Ecto neural progenitor cell (in vitro differentiated cells): ENCODE measurements at regions not wholly inside any gene's neighbourhood (a gene's known extent, or its start where the extent isn't known, plus 50 kb on each side); places are given as distances from the start of the nearest gene placed in this dataset.

Experiments used
- DNase-seq: peaks from one replicate; pipeline ENCODE4 v3.0.0-alpha.2; 2018; ENCODE audit warnings: low spot score

DNA sequence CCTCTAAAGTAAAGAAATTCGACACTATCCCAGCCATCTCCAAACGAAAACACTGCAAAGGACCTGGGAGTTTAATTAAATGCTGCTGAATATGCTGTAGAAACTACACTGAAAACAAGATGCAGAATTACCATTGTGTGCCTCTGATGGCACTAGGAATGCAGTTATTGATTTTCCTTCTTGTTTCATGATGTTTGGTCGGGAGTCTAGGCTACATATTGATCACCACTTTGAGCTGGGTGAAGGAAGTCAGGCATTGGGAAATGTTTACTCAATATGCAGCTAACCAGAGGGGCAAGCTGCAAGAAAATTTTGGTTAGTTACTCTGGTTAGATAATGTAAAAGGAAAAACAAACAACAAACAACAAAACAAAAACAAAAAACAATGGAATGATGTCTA is 650.7 kb upstream of the GALNTL6 start:
- DNase-seq: no peak

DNA sequence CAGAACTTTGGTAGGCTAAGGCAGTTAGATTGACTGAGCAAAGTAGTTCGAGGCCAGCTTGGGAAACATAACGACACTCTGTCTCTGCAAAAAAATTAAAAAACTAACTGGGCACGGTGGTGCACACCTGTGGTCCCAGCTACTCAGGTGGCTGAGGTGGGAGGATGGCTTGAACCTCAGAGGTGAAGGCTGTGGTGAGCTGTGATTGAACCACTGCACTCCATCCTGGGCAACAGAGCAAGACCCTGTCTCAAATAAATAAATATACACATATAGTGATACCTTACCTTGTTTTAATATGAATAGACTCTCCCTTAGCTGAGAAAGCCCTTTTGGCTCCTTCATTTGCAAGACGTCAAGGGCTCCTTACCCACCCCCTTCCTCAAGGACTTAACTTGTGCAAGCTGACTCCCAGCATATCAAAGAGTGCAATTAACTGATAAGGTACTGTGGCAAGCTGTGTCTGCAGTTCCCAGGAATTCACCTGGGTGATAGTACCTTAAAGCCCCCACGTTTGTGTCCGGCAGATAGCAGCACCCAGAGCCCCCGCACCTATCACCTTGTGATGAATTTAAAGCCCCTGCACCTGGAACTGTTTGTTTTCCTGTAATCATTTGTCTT is 655.6 kb upstream of the GALNTL6 start:
- DNase-seq: no peak

GRCh38 chr4:171142639-171143038 is 670.6 kb upstream of the GALNTL6 start:
- no peak for DNase-seq

- DNase-seq: no peak
These were observed 671.2 kb upstream of the GALNTL6 start for GRCh38 chr4:171142045-171142444.

DNA sequence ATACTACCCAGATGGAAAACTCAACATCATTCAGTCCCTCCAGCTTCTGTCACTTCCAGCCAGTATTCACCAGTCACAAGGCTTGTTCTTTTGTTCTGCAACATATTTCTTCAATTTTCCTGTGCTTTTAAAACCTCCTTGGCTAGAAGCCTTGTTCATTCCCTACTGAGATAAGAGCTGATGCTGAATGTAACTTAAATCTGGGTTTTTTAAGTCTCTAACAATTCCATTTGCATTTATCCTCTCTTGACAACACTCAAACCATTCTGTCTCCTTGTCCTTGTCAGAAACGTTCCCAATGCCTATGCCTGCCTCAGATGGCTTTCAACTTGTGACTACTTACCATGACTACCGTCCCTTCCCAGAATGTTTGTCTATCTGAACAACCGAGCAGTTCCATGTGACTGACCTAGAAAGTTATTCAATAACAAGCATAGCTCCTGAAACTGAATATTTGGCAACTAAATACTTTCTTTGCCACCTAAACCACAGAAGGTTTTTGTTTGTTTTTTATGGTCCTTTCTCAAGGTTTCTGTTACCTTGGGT is 682.9 kb upstream of the GALNTL6 start:
- DNase-seq: no peak

DNA sequence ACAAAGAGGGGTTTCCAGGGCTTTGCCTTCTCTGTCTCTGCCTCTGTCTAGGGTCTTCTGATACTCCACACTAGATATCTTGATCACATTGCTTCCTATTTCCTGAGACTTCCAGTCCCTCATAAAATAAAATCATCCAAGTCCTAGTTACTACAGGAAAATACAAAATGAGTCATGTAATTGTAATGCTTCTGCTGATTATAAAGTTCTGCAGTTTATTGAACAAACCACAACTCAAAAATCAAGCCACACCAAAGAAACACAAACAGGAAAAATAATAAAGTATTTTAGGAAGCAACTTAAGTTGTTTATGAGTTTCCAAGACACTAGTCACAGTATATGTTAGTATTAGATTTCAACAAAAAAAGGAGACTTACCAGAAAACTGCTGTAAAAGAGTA is 695.1 kb upstream of the GALNTL6 start:
- DNase-seq: no peak

DNA sequence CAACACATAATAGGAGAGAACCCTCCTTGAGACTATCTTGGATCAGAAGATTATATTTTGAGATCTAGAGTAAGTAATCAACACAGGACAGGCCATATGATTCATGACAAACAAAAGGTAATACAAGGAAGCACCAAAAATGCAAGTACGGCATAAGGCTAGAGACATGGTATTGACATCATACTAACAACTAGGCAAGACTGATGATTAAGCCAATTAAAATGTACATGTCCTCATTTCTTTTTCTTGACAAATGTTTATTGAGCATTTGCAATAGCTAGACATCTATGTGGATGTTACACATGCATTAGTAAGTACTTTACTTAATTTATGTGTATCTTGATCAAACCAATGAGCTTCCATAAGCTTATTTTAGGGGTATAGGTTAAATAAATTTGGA is 695.7 kb upstream of the GALNTL6 start:
- DNase-seq: no peak

DNA sequence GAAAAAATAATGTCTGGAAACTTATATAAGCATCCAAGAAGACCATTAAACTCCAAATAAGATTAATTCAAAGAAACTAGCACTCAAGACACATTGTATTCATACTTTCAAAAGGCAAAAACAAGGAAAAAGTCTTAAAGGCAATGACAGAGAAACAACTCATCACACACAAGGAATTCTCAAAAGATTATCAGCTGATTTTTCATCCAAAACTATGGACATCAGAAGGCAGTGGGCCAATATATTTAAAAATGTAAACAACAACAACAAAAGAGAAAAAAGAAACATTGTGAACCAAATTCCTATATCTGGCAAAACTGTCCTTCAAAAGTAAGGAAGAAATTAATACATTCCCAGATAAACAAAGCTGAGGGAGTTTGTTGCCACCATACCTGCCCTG is 711.4 kb upstream of the GALNTL6 start:
- no peak for DNase-seq

DNA sequence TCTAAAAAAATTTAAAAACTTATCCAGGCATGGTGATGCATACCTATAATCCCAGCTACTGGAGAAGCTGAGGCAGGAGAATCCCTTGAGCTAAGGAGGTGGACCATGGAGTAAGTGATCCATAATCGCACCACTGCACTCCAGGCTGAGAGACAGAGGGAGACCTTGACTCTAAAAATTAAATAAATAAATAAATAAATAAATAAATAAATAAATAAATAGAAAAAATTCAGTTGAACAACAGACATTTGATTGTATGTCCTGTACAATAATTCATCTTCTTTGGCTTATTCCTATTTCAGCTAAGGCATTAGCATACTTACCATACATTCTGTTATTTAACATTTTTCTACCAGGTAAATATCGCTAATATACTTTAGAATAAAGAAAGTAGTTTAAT is 726.1 kb upstream of the GALNTL6 start:
- no peak for DNase-seq

DNA sequence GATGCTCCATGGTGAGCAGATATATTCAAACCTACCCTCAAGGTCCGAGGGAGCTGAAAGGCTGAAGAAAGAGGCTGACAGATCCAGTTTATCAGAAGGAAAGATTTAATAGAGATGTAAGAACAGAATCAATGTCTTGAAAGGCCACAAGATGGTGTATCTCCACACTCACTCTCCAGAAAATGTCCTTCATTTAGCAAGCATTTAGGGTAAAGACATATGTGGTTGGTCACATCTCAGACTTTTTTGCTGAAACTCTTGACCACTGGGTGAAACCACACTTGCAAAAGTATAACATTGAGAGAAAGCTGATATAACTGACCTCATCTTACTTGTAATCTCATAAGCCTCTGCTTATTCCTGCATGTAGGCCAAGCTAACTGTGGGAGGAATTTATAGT is 745.8 kb upstream of the GALNTL6 start:
- DNase-seq: no peak

DNA sequence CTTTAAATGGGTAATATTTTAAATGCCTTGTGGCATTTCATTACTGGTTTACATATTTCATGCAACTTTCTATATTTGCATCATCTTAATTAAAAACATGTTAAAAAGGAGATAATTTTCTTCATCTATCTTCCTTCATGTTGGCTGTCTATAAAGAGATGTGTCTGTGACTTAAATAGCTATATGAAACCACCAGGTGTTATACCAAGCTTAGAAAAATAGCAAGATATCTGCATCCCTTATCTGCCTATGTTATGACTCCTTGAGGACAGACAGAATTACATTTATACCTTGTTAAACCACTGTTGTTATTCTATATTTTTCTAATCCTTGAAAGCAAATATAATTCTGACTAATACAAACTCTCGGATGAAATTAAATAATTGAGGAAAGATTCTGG is 763.8 kb upstream of the GALNTL6 start:
- DNase-seq: no peak

GRCh38 chr4:171042989-171043524 is 770.1 kb upstream of the GALNTL6 start:
- no peak for DNase-seq

DNA sequence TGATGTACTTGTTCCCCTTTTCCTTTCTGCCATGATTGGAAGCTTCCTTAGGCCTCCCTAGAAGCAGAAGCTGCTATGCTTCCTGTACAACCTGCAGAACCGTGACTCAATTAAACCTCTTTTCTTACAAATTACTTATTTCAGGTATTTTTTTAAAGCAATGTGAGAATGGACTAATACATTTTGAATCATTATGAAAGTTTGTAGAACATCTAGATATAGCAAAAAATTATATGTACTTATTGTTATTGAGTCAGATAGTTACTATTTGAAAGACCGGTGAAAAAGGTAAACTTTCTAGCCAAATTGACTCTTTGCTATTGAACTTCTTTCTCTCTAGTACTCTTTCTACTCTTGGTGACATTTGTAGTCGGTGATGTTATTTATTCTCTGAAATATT is 777.3 kb upstream of the GALNTL6 start:
- DNase-seq: no peak

- no peak for DNase-seq
These were observed 781.9 kb upstream of the GALNTL6 start for GRCh38 chr4:171031338-171031737.

DNA sequence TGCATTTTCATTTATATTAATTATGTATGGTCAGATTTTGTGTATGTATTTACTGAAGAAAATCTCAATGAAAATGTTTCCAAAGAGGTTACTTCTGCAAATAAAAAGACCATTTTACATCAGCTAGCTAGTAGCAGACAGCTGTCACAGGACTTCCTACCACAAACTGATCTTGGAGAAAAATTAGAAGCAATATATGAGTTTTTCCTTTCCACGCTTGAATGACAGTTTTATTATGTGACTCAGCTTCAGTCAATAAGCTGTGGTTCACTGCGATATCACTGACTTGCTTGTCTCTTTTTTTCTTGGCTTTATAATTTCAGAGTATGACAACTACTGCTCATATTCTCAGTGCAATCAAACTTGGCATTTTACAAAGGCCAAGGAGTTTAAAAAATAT is 787.4 kb upstream of the GALNTL6 start:
- DNase-seq: no peak

- DNase-seq: no peak
These were observed 787.9 kb upstream of the GALNTL6 start for GRCh38 chr4:171025343-171025742.

DNA sequence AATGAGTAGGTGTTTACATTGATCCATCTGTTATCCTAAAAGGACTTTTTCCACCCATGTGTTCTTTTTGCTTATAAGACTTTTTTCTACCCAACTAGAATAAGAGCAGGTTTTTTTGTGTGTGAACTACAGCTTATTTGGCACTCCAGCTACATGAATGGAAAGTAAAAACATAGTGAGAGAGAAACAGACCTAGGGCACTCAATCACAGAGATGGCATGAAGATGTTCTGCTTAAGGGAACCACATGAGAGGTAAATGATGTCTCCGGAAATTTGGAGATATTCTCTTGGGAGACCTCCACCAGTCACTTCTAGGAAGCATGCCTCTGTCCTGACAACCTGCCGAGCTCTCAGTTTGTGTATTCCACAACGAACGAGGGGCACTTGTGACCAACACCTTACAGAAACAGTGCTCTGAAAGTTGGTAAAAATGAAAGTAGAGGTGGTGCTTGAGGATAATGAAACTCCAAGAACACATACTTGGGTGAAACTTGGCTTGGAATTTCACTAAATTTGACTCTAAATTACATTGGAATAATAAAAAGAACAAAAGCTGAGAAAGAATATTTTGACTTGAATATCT is 788.4 kb upstream of the GALNTL6 start:
- no peak for DNase-seq

GRCh38 chr4:171022824-171023230 is 790.4 kb upstream of the GALNTL6 start:
- no peak for DNase-seq

GRCh38 chr4:171017593-171017992 is 795.6 kb upstream of the GALNTL6 start:
- no peak for DNase-seq

DNA sequence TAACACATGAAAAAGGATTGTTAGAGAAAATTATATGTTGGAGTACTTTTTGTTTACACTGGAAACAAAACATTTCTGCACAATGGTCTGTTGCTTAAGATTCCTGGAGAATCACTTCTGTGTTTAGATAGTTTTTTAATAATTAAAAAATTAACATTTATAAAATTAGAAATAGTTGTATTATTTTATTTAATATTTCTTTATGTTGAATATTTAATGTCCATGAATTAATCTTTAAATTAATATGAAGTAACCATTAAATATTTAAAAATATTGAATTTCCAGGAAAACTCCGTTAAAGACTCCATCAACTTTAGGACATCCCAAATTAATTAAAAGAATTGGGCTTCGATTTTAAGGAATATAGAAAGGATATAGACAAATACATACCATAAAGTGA is 797.1 kb upstream of the GALNTL6 start:
- no peak for DNase-seq

DNA sequence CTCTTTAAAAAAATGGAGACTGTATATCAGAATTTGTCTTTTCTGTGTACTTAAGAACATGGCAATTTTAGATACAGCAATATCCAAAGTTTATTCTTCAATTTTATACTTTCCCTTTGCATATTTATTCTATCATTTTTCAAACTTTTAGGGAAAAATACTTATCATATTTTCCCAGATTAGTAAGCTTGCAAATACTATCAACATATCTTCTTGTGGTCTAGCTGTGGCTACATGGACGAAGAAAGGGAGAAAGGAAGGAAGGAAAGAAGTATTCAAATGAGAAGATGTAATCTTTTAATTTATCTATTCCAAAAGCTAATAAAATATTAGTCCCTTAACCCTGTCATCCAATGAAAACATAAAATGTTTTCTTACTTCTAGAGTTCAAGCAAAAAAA is 797.8 kb upstream of the GALNTL6 start:
- DNase-seq: no peak

DNA sequence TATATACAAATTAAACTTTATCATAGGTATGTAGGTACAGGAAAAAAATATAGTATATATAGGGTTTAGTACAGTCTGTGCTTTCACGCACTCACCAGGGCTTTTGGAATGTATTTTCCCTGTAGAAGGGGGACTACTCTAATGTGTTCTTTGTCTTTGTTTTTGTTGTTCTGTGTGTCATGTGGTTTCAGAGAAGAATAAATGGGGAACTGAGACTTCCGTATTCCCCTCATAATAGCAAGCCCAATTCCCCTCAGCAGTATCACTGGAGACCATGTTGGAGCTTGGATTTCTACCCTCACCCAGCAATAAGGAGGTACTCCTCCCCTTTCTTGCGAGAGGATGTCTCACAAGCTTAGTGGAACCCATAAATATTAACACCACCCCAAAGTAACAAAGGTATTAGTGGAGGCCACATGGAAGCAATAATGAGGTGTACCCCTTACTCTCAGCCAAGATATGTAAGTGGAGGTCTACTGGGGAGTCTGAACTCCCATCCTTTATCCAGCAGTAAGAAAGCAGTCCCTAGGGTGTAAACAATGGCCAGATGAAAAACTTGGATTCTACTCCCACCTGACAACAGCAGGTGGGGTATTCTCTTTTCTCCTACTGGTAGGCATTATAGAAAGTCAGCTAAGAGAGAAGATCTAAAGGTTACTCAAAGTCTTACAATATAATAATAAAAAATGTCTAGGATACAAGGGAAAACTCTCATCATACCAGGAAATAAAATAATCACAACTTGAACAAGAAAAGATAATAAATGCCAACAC is 805.4 kb upstream of the GALNTL6 start:
- no peak for DNase-seq

- no peak for DNase-seq
These were observed 811.0 kb upstream of the GALNTL6 start for GRCh38 chr4:171002246-171002645.
